Activated T-cell treated with anti-CD3 and anti-CD28 coated beads for 4 hours (primary cell): ENCODE measurements at regions not wholly inside any gene's neighbourhood (a gene's known extent, or its start where the extent isn't known, plus 50 kb on each side); places are given as distances from the start of the nearest gene placed in this dataset.

ENCODE experiments used
- DNase-seq: peaks from one replicate; pipeline ENCODE4 v3.0.0-alpha.2; 2020

DNA sequence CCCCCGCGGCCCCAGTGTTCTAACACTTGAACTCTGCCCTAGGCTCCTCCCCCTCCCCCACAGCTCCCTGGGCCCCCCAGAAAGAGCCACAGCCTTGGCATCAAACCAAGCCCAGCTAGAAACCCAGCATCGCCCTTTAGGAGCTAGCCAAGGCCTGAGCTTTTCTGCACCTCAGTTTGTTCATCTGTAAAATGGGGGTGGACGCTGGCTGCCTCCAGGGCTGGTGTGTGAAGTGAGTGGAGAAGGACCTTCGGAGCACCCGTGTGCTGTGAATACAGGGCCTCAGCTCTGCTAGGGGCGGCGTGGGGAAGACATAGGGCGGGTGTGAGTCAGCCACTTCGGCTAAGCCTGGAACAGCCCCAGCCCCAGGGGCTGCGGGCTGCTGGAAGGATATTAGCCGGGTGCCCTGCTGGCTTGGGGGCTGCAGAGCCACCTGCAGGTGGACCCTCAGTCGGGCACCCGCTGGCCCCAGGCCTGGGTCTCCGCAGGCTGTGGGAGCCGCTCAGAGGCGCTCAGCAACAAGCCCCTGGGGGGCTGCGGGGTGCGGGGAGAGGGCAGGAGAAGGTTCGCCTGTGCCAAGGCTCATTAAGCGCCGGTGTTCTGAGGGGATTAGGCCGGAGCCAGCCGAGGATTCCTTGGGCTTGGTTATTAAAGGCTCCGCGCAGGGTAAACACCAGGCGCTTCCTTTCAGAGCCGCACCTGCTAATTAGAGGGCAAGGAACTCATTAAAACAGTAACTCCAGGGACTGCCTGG, 217.0 kb upstream of the CIBAR2 start:
- DNase-seq, result no peak

DNA sequence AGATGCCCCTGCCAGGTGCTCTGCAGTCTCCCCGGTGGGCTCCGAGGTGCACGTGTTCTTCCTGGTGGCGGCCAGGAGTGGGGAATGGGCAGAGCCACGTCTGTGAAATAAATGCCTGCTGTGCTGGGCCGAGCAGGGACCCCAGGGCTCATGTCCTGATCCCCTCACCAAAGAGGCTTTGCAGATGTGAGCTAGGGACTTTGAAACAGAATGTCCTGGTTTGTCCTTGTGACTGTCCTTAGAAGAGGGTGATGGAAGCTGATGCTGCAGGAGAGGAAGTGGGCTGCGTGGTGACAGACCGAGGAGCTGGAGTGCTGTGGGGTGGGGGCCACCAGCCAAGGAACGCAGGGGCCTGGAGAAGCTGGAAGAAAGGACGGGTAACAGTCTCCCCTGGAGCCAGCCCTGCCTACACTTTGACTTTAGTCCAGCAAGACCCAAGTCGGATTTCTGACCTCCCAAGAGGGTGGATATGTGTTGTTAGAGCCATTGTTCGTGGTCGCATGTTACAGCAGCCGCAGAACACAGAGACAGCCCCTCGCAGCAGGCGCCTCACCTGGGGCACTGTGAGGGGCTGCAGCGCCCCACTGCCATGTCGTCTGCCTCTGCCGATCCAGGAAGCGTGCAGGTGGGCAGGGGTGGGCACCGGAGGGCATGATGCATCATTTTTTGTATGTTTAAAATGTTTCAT, 217.9 kb upstream of the CIBAR2 start:
- no peak for DNase-seq

DNA sequence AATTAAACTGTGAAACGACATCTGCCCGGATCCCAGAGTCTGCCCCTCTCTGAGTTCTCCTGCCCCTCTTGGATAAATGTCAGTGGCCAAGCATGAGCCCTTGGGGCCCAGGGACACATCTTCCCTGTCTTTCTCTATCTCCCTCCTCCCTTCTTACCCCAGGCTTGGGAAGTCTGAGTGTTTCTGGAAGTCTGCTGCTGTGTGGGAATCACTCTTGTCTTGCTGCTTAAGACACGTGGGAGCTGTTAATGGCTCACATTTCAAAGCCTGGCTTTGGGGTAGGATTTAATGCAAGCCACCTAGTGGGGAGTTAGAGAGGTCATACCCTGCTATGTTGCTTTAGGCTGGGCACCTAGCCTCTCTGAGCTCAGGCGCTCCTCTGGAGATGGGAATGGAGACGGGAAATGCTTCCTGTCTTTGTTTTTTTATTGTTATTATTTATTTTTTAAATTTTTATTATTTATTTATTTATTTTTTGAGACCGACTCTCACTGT, 218.5 kb upstream of the CIBAR2 start:
- DNase-seq, result no peak

DNA sequence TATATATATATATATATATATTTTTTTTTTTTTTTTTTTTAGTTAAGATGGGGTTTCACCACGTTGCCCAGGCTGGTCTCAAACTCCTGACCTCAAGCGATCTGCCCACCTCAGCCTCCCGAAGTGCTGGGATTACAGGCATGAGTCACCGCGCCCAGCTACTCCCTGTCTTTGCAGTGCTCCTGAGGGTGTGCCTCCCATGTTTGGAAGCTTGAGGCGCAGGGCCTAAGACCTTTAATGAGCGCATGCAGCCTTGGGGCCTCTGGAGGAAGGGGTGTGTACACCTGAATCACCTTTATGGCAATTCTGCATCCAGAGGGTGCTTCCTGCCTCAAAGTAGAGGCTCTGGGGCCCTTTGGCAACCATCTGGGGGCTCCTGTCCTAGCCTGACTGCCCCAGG, 219.4 kb upstream of the CIBAR2 start:
- no peak for DNase-seq

DNA sequence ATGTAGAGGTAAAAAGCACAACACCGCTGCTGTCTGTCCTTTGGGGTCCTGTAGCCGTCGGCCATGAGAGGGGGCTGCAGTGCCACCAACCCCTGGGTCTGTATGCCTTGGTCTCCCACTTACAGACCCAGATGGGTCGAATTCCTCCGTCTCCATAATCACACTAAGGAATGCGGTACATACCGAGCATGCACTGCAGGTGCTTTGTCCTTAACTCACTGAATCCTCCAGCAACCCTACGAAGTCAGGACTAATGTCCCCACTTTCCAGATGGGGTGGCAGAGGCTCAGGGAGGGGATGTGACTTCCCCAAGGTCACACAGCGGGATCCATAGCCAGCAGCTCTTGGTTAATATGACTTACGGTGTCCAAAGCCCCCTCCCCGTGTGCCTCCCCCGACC, 219.9 kb upstream of the CIBAR2 start:
- no peak for DNase-seq

DNA sequence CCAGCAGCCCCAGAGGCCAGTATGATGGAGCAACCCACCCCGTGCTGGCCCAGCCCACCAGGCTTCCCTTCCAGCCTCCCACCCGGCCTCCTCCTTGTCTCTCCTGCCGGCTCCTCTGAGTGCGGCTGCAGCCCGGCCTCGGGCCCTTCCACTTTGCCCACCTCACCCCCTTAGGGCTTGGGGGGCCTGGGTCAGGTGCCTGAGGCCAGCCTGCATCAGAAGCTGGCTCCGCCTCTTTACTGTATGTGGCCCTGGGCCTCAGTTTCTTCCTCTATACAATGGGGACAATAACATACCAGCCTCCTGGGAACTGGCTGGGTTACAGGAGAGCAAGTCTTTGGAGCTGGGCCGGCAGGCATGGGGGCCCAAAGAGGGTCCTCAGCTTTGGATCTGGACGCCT, 221.1 kb upstream of the CIBAR2 start:
- no peak for DNase-seq

DNA sequence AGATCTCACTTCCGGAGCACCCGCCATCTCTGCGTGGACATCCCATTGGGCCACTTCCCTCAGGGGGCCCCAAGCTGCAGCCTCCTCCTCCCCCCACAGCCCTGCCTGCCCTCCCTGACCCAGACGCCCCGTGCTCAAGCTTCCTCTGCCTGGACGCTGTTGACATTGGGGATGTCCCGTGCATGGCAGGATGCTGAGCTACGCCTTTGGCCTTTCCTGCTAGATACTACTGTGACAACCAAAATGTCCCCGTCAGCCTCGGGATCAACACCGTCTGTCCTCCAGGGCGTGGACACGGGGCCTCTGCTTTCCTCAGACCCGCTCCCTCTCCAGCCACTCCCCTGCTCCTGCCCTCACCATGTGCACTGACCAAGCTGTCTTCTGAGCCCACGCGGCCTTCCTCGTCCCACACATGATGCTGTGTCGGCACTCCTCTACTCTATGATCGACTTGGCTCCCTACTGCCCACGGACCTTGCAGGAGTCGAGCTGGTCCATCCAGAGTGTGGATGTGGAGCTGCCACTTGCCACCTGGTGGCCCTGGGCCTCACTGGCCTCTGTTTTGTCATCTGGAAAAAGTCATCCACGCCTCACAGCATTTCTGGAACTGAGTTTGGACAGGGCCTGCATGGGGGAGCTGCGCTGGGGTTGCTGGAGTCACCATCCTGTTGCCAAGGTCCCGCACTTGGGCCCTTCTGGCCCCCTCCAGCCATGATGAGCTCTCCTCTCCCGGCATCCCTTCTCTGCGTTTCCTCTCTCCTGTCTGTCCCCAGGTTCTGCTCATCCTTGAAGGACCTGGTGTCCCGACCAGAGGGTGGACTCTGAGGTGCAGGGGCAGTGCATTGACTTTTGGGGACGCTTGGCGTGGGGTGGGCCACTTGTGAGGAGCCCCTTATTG, 221.7 kb upstream of the CIBAR2 start:
- no peak for DNase-seq

DNA sequence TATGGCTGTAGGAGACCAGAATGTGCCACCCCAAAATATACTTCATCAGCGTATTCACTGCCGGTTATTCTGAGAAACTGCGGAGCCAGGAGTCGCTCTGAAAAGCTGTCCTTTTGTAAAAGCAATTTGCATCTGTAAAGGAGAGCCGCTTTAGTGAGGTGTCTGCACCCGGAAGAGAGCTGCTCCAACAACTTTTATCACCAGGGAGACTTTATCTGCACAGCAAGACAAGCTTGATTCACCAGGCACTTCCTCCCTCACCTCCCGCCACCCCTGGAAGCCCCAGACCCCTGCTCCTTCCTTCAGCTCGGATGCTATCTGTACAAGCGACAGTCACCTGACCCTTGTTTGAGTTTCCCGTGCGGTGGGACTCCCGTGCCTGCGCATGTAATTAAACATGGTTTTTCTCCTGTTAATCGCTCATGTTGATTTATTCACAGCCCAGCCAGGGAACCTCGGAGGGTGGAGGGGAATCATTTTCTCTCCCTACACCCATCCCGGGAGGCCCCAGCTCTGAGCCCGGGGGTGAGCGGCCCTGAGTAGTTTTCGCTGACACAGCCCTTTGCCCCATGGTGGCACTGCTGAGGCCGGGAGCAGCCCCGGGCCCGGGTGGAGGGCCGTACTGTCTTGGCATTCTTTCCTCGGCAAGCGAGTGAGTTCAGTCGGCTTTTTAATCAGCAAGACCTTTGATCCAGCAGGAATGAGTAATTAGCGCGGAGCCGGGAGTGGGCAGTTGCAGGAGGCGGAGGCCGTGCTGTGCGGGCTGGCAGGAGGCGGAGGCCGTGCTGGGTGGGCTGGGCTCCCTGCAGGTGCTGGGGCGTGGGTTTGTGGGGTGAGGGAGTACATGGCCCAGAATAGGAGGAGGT, 222.7 kb upstream of the CIBAR2 start:
- DNase-seq, result no peak

DNA sequence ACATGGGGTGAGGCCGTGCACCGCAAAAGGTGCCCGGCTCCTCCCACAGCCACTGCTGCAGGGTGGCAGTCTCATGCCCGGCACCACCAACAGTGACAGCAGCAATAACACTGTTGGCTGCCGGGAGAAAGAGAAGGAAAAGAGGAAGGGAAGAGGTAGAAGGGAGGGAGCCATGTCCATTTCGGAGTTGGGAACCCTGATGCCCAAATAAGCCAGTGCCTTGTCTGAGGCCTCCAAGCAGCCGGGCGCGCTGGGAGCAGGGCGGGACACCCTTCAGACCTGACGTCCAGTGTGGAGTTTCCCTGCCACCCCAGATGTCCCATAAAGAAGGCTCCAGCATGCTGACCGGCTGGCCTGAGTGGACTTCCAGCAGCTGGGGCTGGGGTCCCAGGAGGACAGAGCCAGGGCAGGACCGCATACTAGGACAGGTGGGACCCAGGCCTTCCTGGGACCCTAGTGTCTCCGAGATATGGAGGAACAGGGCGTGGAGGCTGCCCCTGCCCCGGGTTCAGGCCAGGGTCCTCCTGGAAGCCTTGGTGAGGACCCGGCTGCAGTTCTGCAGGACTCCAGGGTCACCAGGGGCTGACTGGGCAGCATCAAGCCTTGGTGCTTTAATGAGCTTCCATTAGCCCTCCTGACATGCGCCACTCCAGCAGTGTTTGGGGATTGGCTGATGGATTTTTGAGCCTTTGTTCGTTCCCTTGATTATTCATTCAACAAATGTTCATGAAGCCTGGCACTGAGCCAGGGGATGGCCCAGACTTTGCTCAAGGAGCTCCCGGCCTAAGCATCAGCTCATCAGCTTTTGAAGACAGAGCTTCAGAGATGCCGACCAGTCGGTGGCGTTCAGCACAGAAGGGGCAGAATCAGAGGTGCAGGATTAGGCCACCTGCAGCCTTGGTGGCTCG, 223.6 kb upstream of the CIBAR2 start:
- DNase-seq, result no peak

DNA sequence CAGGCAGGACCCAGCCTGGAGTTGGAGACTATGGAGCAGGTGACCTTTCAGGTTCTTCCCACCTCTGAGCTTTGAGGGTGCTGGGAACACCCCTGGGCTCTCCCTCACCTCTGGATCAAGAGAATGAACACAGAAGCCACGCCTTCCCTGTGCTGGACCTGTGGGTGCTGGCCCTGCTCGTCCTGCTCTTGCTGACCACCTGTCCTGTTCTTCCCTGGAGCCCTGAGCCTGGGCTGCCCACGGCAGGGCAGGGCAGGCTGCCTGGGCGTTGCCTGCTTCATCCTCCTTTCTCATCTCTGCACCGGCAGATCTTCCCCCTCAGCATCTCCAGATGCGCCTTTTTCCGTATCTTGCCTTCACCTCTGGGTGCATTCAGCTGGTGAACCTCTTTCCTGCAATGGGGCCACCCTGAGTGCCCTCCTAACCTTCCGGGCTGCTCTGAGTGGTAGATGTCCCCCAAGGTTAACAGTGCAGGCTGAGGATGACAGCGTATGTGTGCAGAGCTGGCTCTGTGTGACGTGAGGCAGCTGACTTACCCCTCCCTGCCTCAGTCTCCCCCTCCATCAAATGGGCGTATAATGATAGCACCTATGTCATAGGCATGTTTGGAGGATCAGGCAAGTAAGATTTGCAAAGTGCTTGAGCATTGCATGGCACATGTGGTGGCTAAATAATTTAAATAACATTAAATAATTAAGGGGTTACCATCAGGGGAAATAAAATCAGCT, 225.8 kb upstream of the CIBAR2 start:
- DNase-seq, result no peak

DNA sequence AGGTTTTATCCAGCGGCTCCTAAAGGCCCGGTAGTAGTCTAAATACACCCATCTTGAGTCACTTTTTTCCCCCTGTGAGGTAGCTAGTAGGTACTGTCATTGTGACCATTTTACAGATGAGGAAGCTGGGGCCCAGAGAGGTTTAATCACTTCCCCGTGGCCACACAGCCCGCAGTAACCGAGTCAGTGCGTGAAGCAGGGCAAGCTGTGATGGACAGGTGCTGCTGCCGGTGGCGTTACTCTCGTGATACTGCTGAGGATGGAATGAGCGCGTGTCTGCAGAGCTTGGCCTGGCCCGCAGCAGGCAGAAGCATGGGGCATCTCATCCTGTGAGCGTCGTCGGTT, 226.3 kb upstream of the CIBAR2 start:
- DNase-seq, result no peak

DNA sequence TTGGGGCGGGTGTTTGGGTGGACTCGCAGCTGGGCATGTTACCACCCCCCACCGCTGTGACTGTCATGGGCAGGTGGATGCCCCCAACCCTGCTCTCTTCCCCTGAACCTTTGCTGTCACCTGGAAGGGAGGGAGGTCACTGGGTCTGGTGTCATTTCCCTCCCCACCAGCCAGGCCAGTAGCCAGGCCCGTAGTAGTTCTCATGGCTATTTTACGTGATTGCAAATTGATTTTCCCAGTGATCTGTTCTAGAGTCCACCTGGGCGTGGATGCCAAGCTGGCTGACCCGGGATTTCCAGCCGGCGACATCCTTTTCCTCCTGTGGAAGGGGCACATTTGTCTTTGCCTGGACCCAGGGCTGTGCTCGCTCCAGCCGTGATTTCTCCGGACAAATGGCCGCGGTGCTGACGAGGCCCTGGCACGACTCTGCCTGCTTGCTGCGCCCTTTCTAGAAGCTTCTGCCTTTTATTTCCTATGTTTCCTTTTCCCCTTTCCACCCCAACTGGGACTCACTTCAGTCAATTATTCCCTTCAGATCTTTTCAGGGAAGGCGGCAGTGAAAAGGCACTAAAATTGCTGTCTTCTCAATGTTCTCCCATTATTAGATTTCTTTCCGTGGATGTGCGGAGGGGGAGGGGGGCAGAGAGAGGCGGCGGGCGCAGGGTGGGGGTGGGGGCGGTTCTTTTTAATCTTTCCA, 226.9 kb upstream of the CIBAR2 start:
- no peak for DNase-seq

DNA sequence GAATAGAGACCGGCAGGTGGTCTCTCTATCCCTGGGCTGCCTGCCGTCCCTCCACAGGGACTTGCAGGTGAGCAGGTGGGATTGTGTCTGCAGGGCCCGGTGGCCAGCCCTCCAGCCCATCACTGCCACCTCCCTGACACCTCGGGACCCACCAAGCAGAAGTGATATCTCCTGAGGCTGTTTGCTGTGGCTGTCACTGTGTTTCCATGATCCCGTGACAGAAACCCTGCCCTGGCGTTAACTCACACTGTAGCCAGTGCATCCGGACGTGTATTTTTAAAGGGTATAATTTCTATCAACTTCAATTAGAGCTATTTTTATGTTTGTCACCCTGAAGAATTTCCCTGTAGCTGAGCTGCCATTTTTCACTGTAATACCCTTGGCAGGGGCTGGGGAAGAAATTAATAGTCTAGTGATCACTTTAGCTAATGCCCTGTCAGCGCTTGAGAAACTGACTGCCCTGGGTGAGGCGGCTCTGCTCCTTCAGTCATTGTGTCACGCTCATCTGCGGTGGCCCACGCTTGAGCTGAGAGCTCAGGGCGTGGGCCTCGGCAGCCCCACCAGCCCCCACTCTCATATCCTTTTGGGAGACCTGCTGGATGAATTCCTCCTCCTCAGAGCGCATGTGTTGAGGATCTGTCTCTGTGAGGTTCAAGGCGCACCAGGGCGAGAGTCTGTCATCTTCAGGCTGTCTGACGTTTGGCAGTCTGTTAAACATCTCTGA, 229.9 kb upstream of the CIBAR2 start:
- DNase-seq, result no peak

DNA sequence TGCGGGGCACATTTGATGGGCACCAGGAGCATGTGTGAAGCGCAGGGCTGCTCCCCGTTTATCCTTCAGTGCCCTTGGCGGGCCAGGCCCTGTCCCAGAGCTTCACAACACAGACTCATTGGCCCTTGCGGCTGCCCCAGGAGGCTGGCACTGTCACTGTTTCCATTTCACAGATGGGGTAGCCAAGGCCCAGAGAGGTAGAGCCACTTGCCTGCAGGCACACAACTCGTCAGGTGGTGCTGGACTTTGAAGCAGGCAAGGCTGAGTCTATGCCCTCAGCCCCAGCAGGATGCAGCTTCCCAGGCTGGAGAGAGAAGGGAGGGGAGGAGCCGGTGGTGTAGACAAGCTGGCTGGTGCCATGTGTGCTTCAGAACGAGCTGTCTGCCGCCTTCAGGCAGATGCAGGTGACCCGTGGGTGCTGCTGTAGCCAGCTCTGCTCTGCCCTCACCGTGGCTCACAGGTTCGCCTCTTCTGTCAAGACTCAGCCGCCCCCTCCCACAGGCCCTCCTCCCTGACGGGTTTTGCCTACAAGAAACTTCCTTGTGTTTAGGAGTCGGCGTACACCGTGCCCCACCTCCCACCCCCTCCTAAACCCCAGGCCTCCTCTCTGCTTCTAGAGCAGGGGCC, 232.3 kb upstream of the CIBAR2 start:
- no peak for DNase-seq

DNA sequence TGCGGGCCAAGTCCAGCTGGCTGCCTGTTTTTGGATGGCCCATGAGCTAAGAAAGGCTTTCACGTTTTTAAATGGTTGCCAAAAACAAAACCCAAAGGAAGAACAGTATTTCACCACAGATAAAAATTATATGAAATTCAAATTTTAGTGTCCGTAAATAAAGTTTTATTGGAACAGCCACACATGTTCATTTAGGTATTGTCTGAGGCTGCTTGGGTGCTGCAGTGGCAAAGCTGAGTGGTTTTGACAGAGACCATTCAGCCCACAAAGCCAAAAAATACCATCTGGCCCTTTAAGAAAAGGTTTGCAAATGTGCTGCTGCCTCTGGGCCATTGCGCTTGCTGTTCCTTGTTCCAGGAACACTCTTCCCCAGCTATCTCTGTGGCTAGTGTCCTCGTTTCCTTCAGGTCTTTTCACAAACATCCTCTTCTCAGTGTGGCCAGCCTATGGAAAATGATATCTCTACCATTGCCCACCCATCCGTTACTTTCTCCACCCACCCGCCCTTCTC, 232.9 kb upstream of the CIBAR2 start:
- no peak for DNase-seq

DNA sequence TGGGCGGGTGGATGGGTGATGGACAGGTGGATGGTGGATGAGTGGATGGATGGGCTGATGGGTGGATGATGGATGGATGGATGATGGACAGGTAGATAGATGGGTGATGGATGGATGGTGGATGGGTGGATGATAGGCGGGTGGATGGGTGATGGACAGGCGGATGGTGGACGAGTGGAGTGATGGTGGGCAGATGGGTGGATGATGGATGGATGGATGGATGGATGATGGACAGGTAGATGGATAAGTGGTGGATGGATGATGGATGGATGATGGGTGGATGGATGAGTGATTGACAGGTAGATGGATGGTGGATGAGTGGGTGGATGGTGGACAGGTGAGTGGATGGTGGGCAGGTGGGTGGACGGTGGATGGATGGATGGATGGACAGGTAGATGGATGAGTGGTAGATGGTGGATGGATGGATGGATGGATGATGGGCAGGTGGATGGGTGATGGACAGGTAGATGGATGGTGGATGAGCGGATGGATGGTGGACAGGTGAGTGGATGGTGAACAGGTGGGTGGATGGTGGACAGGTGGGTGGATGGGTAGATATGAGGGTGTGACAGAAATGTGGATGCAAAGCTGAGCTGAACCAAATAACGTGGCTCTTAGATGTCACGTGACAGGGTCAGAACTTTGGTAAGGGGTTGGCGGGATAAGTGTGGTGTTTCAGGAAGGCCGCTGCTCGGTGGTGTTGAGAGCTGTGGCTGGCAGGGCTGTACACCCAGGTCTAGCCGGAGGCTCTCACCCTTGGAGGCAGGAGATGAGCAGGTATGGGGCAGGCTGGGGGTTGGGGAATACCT, 234.3 kb upstream of the CIBAR2 start:
- no peak for DNase-seq

DNA sequence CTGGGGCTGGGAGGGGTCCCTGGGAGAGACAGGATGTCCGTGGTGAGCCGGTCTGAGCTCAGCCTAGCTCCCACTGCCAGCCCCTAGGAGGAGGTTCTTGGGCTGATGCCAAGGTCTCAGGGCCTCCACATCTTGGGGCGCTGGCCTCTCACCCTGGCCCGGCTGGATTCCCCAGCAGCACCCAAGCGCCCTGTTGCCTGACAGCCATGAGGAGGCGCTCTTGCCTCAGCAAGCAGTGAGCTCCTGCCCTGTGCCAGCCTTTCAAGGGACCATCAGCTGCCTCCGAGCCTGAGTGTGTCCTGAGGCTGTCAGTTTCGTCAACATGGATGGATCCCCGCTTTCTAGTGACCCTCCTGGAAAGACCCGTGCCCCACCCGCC, 234.9 kb upstream of the CIBAR2 start:
- DNase-seq, result no peak
